HG03378 (cell line): ENCODE measurements at regions not wholly inside any gene's neighbourhood (a gene's known extent, or its start where the extent isn't known, plus 50 kb on each side); places are given as distances from the start of the nearest gene placed in this dataset.

ENCODE experiments used
- ATAC-seq: cut with Tn5 transposase; IDR thresholded peaks from one replicate; pipeline ENCODE4 v1.9.1; 2021; ENCODE audit warnings: mild to moderate bottlenecking, moderate library complexity; ENCODE audit not compliant: unreplicated experiment

DNA sequence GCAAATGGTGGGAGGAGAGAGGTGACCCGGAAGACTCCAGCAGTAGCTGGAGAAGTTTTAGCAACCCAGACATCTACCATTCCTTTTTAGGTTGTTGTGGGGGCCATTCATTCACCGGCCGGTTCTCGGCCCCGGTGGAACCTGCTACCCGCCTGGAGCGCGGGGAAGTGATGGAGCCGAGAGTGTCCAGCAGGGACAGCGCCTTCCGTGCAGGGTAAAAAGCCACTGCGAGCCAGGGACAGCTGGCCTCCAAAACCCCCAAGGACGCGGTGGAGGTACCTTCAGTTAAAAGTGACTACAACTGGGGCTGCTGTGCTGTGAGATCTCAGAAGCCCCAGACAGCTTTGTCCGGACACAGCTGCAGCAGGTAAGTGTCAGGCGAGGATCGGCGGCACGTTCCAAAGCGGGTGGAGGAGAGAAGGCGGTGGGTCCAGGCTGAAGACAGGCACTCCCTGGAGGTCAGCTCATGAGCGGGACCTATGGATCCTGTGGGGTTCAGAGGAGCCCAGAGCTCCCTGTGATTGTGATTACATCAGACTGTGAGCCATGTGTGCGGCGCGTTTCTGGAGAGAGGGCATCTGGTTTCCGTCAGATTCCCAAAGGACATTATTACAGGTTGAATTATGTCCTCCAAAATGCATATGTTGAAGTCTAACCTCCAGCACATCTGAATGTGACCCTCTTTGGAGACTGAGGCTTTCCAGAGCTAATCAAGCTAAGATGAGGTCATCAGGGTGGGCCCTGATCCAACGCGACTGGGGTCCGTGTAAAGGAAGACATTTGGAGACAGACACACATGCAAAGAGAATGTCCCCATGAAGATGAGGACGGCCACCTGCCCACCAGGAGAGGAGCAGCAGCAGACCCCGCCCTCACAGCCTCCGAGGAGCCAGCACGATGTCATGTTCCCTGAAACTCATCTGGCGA lies 276.3 kb downstream of the EIPR1 start:
- ATAC-seq: no peak

- ATAC-seq: no peak
Observed at GRCh38 chr2:3100386-3100785, 277.2 kb downstream of the EIPR1 start.

- ATAC-seq: no peak
Observed at GRCh38 chr2:3099860-3100234, 277.8 kb downstream of the EIPR1 start.

- no peak for ATAC-seq
Observed at GRCh38 chr2:3099145-3099859, 278.3 kb downstream of the EIPR1 start.

DNA sequence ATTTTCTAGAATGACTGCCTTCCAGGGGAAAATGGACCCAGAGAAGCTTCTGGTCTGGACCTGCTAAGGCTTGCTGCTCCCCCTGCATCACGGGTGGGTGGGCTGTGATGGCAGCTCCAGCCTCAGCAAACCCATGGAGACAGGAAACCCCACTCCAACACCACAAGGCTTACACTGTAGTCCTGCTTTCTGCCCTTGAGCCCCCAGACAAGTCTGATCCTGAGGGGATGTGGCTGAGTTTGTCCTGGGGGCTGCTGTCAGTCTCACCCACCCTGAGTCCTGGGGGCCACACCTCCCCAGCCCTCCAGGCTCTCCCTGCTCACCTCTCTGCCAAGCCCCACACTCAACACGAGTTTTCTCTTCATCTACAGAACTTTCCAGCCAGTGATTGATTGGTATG lies 279.4 kb downstream of the EIPR1 start:
- ATAC-seq: no peak

GRCh38 chr2:3097804-3098203 lies 279.8 kb downstream of the EIPR1 start:
- ATAC-seq: no peak

- no peak for ATAC-seq
Observed at GRCh38 chr2:3094999-3095958, 282.3 kb downstream of the EIPR1 start.

- ATAC-seq: no peak
Observed at GRCh38 chr2:3094318-3094717, 283.3 kb downstream of the EIPR1 start.

DNA sequence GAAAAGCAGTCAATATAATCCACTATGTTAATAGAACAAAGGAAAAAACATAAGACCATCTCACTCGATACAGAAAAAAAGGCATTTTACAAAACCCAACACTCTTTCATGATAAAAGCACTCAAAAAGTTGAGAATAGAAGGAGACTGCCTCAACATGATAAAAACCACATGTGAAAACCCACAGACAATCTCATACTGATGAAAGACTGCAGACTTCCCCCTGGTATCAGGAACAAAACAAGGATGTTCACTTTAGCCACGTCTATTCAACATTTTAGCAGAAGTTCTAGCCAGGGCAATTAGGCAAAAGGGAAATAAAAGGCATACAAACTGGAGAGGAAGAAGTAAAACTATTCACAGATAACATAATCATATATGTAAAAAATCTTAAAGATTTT lies 285.9 kb downstream of the EIPR1 start:
- ATAC-seq: no peak

DNA sequence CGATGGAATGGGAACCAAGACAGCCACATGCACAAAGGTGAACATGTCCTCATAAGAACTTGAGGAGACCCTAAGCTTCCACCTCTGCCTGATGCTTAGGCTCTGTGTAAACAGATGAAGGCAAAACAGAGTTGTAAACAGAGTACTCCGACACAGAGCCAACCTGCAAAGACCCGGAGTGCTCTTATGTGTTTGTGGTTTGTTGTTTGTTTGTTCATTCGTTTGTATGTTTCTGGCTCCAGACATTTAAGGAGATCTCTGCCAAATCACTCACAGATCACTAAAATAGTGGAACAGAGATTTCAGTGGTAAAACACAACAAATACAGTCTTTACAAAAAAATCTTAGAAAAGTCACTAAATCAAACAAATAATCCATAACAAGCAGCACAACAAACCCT lies 294.9 kb downstream of the EIPR1 start:
- ATAC-seq: no peak

- no peak for ATAC-seq
Observed at GRCh38 chr2:3079959-3080948, 297.4 kb downstream of the EIPR1 start.

DNA sequence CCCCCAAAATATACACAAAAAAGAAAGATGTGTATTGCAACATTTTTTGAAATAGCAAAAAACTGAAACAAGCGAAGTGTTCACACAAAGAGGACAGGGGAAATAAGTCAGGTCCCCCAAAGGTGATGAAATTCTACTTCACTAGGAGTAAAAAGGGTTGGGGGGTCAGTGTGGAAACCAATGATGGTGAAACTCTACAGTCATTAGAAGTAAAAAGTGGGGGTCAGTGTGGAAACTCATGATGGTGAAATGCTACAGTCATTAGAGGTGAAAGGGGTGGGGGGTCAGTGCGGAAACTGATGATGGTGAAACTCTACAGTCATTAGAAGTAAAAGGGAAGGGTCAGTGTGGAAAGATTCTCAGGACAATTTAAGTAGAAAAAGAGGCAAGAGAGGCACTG lies 298.2 kb downstream of the EIPR1 start:
- no peak for ATAC-seq

DNA sequence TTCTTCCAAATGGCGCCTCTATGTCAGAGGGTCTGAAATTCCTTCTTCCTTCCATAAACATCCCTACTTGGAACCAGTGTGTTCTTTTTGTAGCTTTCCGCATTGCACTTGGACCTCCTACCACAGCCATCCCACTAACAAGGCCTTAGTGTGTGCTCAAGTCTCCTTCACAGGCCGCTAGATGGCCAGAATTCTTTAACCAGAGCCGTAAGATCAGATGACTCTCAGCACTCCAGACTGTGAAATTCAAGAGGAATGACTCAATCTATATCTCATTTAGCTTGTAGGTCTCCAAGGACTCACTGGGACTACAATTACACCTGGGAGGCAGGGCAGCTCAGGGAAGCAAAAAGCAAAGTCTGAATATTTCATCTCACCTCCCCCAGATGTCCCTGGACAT lies 298.9 kb downstream of the EIPR1 start:
- no peak for ATAC-seq

GRCh38 chr2:3076848-3077642 lies 300.6 kb downstream of the EIPR1 start:
- no peak for ATAC-seq

DNA sequence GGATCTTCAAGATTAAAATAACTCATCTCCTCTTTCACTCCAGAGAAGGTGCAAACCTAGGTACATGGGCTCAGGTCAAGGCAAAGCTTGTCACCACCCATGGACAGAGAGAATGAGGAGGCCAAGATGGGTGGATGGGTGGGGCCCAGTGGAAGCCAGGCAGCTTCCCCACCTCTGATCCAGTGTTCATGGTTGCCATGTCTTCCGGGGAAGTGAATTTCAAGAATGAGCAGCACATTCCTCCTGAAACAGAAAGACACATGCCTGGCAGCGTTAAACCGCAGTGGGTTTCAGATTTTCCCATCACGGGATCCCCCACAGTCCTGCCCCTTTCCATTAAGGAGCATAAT lies 301.7 kb downstream of the EIPR1 start:
- ATAC-seq: no peak

DNA sequence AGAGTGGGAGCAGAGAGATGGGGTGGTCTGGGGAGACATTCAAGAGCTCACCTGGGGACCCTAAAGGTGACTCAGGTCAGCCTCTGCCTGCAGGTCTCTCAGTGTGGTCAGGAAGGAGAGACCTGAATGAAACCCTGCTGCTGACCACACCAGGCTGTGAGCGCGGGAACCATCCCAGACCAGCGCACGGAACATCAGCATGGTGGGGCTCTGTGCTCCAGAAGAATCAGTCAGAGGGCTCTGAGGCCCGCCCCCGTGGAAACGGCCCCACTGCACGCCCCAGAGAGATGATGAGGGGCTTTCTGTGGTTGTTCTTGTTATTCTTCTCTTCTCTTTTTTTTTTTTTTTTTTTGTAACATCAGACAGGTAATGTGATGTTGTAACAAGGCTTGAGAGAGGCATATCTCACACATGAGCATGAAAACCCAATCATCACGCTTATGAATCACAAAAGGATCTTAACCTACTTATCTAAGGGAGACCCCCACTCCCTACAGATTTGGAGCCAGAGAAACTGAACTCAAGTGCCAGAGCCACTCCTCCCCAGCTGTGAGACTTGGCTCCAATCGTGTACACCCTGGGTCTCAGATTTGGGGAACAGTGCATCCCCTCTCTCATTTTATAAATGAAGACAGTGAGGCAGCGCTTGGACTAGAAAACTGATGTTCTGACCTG lies 302.2 kb downstream of the EIPR1 start:
- no peak for ATAC-seq

GRCh38 chr2:3073704-3074103 lies 303.9 kb downstream of the EIPR1 start:
- ATAC-seq: no peak

DNA sequence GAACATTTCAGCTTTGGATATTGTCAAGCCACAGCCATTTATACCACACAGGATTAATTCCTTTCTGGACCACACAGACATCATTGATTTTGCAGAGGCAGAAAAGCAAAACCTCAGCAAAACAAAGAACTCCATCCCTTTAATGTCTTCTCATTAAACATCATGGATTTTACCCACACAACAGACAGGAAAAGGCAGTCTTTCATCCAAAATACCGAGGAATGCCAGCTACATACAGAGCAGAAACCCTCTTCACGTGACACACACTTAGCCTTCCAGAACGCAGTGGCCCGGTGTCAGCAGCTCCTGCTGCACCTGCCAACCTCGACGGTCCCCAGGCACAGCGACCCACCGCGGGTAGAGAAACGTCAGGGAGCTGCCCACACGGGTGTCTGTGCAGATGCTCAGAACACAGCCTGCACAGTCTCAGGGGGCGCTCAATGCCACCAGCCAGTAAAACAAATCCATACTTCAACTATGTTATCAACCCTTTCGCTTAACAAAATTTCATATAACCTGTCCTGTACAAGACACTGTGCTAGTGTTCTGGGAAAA lies 304.5 kb downstream of the EIPR1 start:
- no peak for ATAC-seq
